B cell (primary cell): ENCODE measurements at regions not wholly inside any gene's neighbourhood (a gene's known extent, or its start where the extent isn't known, plus 50 kb on each side); places are given as distances from the start of the nearest gene placed in this dataset.

Experiments used
- EZH2 ChIP-seq: IDR thresholded peaks from 2 replicates; pipeline ENCODE4 v1.6.1; 2012; ENCODE audit warnings: borderline replicate concordance, low read depth, mild to moderate bottlenecking, moderate library complexity, low read length; ENCODE audit not compliant: insufficient read depth, poor library complexity, severe bottlenecking
- TF ChIP-seq, protein P1 (sequence below): fragments of 200-600 bp; IDR thresholded peaks from one replicate; pipeline ENCODE4 v1.8.0; 2022; ENCODE audit warnings: antibody characterized with exemption, mild to moderate bottlenecking

DNA sequence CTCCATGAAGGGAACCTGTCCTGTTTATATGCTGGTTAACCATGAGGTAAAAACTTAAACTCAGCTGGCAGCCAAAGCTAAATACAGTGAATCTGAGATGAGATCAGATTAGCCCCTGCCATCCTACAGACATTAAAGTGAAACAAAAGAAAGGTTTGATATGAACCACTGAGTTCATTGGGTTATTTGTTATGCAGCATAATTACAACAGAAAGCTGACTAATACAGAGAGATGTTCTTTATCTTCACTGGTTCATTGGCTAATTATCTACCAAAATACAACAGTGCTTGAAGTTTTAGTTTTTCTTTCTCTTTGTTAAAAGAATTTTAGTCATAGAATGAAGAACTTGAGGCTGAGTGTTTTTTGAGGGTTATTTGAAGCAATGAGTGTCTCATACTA is 307.6 kb upstream of the FERMT1 start:
- TF ChIP-seq, protein P1, sequence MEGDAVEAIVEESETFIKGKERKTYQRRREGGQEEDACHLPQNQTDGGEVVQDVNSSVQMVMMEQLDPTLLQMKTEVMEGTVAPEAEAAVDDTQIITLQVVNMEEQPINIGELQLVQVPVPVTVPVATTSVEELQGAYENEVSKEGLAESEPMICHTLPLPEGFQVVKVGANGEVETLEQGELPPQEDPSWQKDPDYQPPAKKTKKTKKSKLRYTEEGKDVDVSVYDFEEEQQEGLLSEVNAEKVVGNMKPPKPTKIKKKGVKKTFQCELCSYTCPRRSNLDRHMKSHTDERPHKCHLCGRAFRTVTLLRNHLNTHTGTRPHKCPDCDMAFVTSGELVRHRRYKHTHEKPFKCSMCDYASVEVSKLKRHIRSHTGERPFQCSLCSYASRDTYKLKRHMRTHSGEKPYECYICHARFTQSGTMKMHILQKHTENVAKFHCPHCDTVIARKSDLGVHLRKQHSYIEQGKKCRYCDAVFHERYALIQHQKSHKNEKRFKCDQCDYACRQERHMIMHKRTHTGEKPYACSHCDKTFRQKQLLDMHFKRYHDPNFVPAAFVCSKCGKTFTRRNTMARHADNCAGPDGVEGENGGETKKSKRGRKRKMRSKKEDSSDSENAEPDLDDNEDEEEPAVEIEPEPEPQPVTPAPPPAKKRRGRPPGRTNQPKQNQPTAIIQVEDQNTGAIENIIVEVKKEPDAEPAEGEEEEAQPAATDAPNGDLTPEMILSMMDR: no peak
- TF ChIP-seq EZH2: no peak
